ENCODE measurements at regions not wholly inside any gene's neighbourhood (a gene's known extent, or its start where the extent isn't known, plus 50 kb on each side); places are given as distances from the start of the nearest gene placed in this dataset.
A peak's percentile ranks its signal among the peaks of the same experiment; 100 is the strongest.

DNA sequence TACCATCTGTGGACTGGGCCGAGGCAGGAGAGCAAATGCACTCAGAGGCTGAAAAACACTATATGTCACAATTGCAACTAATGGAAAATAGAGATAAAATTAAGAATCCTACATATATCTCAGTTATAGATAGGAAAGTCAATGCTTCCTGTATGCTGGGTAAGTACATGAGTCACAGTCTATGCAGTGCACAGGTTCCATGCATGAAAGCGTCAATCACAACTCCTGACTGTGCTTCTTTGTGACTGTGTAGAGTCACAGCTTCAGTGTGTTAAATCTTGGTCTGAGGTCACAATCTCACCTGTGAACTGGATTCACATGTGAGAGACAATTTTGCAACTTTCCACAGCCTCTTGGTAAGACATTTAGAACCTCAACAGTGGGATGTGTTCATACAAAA, 247.2 kb downstream of the RPS4Y2 start:
- TF ChIP-seq, protein P1, sequence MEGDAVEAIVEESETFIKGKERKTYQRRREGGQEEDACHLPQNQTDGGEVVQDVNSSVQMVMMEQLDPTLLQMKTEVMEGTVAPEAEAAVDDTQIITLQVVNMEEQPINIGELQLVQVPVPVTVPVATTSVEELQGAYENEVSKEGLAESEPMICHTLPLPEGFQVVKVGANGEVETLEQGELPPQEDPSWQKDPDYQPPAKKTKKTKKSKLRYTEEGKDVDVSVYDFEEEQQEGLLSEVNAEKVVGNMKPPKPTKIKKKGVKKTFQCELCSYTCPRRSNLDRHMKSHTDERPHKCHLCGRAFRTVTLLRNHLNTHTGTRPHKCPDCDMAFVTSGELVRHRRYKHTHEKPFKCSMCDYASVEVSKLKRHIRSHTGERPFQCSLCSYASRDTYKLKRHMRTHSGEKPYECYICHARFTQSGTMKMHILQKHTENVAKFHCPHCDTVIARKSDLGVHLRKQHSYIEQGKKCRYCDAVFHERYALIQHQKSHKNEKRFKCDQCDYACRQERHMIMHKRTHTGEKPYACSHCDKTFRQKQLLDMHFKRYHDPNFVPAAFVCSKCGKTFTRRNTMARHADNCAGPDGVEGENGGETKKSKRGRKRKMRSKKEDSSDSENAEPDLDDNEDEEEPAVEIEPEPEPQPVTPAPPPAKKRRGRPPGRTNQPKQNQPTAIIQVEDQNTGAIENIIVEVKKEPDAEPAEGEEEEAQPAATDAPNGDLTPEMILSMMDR (IDR thresholded peaks at IDR 0.05; ENCODE audit: extremely low read depth, missing control alignments), result no peak
- DNase-seq (ENCODE audit: low spot score), result no peak

DNA sequence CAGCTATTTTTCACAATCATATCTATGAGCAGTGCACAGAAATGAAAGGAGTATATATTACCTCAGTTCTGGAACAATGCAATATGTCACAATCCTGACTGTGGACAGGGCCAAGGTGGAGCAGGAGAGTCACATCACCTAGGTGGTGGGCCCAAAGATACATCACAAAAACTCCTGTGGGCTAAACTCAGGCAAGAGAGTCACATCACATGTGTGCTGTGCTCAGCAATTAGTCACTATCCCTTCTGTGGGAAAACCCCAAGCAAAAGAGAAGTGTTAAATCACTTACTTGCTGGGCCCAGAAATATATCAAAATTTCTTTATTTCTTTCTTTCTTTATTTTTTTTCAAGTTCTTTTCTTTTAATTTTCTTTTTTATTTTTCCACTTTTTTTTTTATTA, 249.6 kb downstream of the RPS4Y2 start:
- TF ChIP-seq, protein P1 (IDR thresholded peaks at IDR 0.05; ENCODE audit: extremely low read depth, missing control alignments), result no peak
- DNase-seq (ENCODE audit: low spot score), result no peak

GRCh38 chrY:21021811-21022210, 265.9 kb downstream of the RPS4Y2 start:
- TF ChIP-seq, protein P1 (IDR thresholded peaks at IDR 0.05; ENCODE audit: extremely low read depth, missing control alignments), result no peak
- no peak for DNase-seq (ENCODE audit: low spot score)

DNA sequence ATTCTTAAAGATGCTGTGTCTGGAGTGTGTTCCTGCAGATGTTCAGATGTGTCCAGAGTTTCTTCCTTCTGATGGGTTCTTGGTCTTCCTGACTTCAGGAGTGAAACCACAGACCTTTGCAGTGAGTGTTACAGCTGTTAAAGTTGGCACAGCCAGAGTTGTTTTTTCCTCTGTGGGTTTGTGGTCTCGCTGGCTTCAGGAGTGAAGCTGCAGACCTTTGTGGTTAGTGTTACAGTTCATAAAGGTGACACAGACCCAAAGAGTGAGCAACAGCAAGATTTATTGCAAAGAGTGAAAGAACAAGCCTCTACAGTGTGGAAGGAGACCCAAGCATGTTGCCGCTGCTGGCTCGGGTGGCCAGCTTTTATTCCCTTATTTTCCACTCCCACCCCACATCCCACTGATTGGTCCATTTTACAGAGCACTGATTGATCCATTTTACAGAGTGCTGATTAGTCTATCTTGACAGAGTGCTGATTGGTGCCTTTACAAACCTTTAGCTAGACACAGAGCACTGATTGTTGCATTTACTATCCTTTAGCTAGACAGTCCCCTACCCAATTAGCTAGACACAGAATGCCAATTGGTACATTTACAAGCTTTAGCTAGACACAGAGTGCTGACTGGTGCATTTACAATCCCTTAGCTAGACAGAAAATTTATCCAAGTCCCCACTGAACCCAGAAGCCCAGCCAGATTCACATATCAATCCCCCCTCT, 266.6 kb downstream of the RPS4Y2 start:
- DNase-seq (ENCODE audit: low spot score), result no peak
- TF ChIP-seq, protein P1 (IDR thresholded peaks at IDR 0.05; ENCODE audit: extremely low read depth, missing control alignments), result no peak

DNA sequence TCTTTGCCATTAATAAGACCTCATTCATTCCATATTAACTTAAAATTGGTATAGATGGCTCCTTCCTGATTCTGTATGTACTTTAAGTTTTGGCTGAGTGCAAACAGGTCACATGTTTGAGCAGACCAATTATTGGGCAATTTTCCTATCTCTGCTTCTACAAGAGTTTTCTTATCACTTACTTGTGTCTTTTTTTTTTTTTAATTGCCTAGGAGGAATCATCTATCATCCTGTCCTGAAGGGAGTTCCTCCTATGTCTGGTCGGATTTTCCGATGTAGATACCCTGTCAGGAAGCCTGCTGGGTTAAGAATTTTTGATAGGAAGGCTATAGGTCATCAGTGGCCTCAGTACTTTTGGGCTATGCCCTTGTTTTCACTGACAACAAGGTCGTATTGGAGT, 268.0 kb downstream of the RPS4Y2 start:
- TF ChIP-seq, protein P1 (IDR thresholded peaks at IDR 0.05; ENCODE audit: extremely low read depth, missing control alignments), result no peak
- DNase-seq (ENCODE audit: low spot score), result no peak

DNA sequence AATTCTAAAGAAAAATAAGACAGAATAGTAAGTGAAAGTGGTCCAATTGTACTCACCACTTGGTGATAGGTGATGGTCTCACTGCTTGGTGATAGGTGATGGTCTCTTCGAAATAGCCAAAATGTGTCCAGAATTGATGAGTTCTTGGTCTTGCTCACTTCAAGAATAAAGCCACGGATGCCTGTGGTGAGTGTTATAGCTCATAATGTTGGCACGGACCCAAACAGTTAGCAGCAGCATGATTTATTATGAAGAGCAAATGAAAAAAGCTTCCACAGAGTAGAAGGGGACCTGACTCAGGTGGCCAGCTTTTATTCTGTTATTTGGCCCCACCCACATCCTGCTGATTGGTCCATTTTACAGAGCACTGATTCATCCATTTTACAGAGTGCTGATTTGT, 272.6 kb downstream of the RPS4Y2 start:
- TF ChIP-seq, protein P1 (IDR thresholded peaks at IDR 0.05; ENCODE audit: extremely low read depth, missing control alignments), result no peak
- no peak for DNase-seq (ENCODE audit: low spot score)

DNA sequence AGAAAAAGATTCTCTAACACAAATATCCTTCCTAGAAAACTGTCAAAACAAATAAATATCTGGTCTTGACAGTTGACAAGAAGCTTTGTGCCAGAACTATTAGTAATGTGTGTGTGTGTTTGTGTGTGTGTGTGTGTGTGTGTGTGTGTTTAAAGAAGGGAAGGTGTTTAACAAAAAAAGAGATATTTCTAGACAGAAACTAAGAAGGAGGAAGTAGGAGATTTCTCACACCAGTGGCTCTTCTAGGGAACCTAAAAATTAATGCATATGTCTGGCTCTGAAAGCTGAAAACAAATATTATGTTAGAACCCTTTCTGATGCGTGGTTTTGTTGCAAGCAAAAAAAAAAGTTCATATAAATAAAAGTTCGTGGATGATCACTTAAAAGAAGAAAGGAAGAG, 277.5 kb downstream of the RPS4Y2 start:
- DNase-seq (ENCODE audit: low spot score), result peak; percentile 2

More for the DNA sequence above, 277.5 kb downstream of the RPS4Y2 start:
- TF ChIP-seq, protein P1 (IDR thresholded peaks at IDR 0.05; ENCODE audit: extremely low read depth, missing control alignments), result no peak
